ENCODE measurements at regions not wholly inside any gene's neighbourhood (a gene's known extent, or its start where the extent isn't known, plus 50 kb on each side); places are given as distances from the start of the nearest gene placed in this dataset.

- no peak for TF ChIP-seq ZFX (IDR thresholded peaks at IDR 0.05)
- no peak for TF ChIP-seq CTCF (conservative IDR thresholded peaks at IDR 0.05)
These were observed 65.5 kb upstream of the KLF3 start for GRCh38 chr4:38598489-38598888.

GRCh38 chr4:38600575-38600974 lies 63.4 kb upstream of the KLF3 start:
- TF ChIP-seq CTCF (conservative IDR thresholded peaks at IDR 0.05) = no peak; the same call in 1 of the 2 replicates
- no peak for TF ChIP-seq ZFX (IDR thresholded peaks at IDR 0.05)
- H3K27ac ChIP-seq = no peak overlapping the region

More at GRCh38 chr4:38598489-38598888, 65.5 kb upstream of the KLF3 start:
- no peak overlapping the region for H3K27ac ChIP-seq

- H3K27ac ChIP-seq = no peak overlapping the region
- TF ChIP-seq CTCF (conservative IDR thresholded peaks at IDR 0.05) (no peak), ZFX (IDR thresholded peaks at IDR 0.05) (no peak)
These were observed 62.6 kb upstream of the KLF3 start for GRCh38 chr4:38601244-38601915.

- TF ChIP-seq CTCF (conservative IDR thresholded peaks at IDR 0.05) = no peak
- TF ChIP-seq ZFX (IDR thresholded peaks at IDR 0.05) = no peak
- H3K27ac ChIP-seq = no peak overlapping the region
These were observed 62.1 kb upstream of the KLF3 start for GRCh38 chr4:38601916-38602291.

GRCh38 chr4:38603652-38604051 lies 60.3 kb upstream of the KLF3 start:
- TF ChIP-seq ZFX (IDR thresholded peaks at IDR 0.05) (no peak), CTCF (conservative IDR thresholded peaks at IDR 0.05) (no peak)
- no peak overlapping the region for H3K27ac ChIP-seq

GRCh38 chr4:38605181-38605752 lies 58.7 kb upstream of the KLF3 start:
- H3K27ac ChIP-seq = peak overlapping the region; percentile 15; the same call in 1 of the 2 replicates
- no peak for TF ChIP-seq CTCF (conservative IDR thresholded peaks at IDR 0.05)
- no peak for TF ChIP-seq ZFX (IDR thresholded peaks at IDR 0.05)

- peak overlapping the region; percentile 15; the same call in 1 of the 2 replicates for H3K27ac ChIP-seq
- TF ChIP-seq CTCF (conservative IDR thresholded peaks at IDR 0.05) (no peak), ZFX (IDR thresholded peaks at IDR 0.05) (no peak)
These were observed 58.0 kb upstream of the KLF3 start for GRCh38 chr4:38605753-38606586.

Measured in C4-2B (cell line).